GM21717 (cell line): ENCODE measurements at regions not wholly inside any gene's neighbourhood (a gene's known extent, or its start where the extent isn't known, plus 50 kb on each side); places are given as distances from the start of the nearest gene placed in this dataset.

ENCODE experiments used
- ATAC-seq: cut with Tn5 transposase; IDR thresholded peaks from one replicate; pipeline ENCODE4 v1.9.1; 2021; ENCODE audit warnings: mild to moderate bottlenecking, moderate library complexity; ENCODE audit not compliant: unreplicated experiment

DNA sequence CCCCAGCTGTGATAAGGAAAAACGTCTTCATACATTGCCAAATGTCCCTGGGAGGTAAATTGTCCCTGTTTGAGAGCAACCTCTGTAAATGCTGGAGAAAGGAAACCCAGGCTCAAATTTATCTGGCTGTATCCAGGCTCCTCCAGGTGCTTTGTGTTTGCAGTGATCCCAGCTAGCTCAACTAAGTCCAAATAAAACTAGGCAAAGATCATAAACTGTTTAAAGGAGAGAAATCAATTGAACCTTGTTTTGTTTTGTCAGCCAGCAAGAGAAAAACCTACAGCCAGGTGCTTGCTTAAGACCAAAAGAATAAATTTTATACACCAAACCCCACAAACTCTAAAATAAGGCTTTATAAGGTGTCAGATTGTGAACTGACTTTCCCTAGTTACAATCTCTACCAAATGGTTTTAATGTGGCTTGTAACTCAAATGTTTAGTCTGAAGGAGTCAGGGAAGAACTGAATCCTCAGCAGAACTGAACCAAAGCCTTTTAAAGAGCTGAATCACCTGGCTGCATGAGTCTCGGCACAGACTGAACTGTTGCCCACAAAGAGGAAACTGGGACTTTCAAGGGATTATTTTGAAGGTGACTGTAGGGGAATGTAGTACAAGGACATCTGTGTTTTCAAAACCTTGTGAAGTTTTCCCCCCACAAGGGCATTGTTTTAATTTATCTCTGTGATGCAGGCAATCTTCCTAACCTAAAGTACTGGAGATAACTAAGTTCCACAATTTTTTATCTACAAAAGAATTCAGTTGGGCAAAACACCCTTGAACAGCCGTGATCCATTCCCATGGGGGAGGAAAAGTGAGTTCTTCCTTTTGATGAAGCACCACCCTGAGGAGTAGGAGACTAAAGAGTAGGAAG lies 201.7 kb upstream of the TARS1 start:
- peak; percentile 40 for ATAC-seq

DNA sequence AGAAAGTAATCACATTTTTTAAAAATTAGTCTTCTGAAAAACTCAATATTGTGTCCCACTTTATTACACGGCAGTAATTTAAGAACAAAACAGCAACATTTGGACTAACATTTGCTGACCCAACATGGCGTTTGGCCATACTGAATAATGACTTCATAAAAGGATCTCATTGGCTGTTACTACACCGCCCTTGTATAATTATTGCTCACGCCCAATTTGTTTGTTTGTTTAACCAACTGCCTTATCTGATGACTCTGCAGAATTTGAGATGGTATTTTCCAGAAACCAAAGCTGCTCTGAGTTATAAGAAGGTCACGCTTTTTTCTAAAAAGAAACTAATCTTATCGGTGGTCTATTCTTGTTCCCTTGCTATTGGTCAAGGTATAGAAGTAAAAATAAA lies 200.2 kb upstream of the TARS1 start:
- no peak for ATAC-seq

DNA sequence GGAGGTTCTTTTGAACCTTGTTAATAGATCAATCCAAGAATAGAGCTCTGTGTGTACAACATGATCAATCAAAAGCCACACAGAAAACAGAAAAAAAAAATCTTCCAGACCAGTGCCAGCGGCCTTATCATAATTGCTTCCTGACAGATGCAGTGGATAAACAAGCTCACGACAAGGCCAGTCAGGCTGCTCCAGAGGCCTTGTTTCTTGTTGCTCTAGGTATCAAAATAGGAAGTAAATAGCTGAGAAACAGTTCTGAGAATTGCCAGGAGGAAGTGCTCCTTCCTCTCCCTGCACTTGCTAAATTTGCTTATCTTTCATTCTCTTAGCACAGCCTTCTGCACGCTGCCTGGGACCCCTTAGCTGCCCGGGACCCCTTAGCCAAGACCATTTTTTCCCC lies 199.0 kb upstream of the TARS1 start:
- no peak for ATAC-seq

DNA sequence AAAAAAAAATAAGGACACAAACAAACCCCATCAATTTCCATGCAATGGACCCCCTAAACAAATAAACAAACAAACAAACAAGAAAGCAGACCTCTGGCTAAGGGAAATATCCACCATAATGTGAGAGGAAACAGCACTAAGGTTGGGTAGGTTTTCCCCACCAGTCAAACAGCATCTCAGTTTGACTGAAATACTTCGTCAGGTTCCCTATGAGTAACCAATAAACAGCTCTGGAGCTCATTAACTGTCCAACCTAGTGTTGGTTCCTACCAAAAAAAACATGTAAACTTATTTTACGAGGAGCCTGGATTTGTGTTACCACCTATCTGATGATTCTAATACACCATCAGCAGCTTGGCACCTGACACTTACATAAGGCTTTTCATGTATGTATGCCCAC lies 198.5 kb upstream of the TARS1 start:
- no peak for ATAC-seq

DNA sequence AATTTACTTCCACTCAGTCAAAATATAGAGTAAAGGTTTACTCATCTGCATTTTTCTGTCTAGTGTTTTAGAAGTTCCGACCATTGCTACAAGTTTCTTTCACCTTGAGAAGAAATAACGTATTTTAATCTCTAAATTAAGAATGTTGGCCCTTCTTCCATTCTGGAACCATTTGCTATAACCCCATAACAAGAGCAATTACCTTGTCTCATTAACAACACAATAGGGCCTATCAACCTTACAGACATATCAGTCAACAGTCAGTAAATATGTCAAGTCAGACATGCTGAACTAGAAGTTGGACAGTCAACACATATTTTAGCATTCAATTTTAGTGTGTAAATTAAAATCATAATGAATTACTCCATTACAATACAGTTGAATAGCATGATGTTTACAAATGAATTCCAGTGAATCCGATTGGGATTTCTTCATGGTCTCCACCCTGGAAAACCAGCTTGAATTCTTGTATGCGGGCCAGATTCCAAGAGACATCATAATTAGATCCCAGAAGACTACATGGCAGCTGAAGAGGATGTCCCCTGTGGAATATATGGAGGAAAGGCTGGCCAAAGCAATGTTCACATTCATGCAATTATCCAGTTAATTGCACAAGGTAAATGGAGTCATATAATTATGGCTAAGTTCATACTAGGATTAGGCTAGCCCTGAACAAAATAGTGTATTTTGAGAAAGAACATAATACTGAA lies 196.2 kb upstream of the TARS1 start:
- no peak for ATAC-seq

DNA sequence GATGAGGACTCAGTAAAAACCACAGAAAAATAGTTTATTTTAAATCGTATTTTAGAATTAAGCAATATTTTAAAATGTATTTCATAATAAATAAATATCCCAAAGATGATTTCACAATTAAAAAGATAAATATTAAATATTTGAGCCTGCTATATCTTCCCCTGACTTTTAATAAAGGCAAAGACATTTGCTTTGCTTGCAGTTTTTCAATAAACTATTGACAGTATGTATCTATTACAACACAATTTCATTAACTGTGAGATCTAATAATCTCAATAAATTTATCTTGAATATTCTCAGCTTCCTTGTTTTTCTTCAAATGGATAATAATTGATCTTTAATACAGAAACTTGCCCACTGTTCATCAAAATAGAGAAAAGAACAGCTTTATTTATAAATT lies 186.2 kb upstream of the TARS1 start:
- ATAC-seq = no peak

DNA sequence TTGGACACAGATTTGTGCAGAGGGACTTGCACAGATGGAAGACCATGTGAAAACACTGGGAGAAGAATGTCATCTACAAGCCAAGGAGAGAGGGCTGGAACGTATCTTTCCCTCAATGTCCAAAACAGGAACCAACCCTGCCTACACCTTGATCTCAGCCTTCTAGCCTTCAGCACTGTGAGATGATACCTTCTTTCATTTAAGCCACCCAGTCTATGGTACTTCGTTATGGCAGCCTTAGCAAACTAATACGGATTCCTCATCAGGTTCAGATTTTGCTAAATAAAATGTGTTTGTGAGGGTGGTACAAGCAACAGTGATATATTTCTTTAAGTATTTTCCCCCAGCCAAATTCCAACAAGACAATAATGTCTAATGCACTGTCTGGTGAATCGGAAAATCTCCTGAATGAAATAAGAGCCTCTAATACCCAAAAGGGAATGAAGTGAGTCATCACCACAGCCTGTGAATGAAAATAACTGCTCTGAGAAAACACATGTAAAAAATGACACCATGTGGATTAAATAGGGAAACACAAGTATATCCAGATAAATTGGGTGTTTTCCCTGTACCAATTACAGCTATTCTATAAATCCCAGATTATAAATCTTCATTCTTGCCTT lies 182.8 kb upstream of the TARS1 start:
- no peak for ATAC-seq

DNA sequence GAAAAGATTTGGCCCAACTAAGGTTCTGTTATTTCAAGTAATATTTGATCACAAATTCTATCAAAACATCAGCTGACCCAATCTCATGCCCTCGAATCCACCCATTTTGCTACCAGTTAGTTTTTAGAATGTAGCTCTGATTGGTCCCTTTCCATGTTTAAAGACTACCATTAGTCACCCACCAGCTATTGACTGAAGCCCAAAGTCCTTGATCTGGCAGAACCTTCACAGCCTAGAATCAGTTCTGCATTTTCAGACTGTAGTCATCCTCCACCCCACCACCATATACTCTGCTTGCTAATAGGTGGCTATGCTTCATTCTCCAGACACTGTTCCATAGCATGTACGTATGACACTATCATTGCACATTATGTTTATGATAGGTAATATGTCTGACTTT lies 182.2 kb upstream of the TARS1 start:
- ATAC-seq = no peak

DNA sequence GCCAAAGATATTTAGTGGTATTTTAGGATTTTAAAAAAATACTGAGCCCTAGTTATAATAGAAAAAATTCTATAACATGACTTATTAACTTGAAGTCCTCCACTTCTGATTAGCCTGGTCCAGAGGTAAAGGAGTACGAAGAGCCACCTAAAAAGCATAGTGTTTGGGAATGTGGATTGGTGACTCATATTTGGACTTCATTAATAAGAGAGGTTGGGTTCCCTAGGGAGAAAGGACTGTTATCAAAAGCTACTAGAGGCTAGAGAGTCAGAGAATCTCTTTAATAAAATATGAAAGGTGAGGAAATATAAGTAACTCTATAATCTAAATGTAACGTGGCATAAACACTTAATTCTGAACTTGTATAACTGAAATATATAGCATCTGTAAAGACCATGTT lies 180.7 kb upstream of the TARS1 start:
- no peak for ATAC-seq

DNA sequence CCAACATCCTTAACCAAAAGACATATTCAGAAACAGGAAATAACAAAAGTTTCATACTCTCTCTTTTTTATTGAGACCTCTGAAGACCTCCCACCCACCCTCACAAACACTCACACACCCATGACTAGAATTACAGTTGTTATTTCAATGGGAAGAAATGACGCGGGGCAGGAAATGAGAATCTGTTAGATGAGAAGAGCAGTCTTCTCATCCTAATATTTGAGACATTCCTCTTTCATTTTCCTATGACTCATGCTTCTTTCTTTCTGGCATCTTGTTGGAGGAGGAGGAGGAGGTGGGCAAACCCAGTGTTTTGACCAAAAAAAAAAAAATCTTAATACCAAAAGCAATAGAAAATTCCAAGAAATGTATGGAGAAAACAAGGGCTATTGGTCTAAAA lies 179.5 kb upstream of the TARS1 start:
- ATAC-seq = no peak

DNA sequence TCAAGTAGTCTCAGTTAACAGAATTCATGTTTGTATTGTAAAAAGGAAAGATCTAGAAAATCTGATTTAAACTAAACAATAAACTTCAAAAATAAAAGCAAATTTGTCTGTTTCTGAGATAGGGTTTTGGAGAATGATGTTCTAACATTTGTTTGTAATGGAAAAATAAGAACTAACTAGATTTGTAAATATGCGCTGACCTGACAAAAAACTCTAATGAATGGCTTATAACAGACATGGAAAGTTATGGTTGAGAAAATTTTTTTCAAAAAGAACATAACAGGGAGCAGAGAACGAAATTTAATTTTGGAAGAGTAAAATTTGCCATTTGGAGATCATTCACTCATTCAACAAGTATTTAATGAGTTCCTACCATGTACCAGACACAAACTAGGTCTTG lies 179.0 kb upstream of the TARS1 start:
- ATAC-seq = no peak

DNA sequence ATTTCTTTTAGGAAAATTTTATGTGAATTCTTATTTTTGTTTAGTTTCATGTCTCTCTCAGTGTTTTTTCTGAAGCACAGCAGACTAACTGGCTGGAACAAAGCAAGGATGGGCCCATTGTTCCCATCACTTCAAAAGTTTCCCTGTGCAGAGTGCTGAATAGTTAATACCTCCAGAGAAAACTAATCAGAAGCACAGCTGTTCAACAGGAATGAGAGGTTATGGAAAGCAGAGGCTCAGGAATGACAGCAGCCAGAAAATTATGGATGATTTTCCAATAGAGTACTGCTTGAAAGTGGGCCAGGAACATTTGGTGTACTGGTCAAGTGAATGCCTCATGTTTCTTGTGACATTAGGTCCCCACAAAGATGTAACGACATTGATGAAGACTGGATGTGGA lies 173.0 kb upstream of the TARS1 start:
- no peak for ATAC-seq

DNA sequence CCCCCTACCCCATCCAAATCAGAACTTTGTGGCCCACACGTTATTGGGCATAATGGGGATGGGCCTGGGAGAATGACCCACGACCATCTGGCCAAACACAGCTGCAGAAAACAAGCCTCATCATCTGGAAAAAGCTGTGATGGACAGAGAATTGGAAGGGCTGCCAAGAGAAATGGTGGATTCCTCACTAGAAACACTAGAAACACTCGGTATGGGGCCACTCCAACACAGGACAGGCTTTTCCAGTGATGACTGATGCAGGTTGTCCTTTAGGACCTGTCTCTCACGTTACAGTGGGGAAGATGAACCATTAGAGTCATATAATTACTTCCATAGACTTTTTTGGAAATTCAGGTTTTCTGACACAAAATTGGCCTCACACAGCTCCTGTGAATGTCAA lies 172.4 kb upstream of the TARS1 start:
- ATAC-seq = no peak

DNA sequence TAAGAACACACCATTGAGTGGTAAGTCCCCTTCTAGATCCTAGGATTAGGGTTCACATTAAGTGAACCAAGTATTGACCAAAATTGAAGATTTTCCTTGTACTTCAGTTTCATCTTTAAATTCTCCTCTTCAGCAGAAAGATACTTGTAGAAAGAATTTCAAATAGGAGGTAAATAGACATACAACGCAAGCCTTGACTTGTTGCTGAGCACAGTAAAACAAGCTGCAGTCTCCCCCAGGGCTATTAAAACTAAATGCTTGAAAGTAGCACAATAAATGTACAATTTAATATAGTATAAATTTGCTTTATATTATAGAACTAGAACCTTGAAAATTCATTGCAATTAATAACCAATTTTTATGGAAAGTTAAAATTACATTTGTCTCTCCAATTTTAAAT lies 170.1 kb upstream of the TARS1 start:
- no peak for ATAC-seq

DNA sequence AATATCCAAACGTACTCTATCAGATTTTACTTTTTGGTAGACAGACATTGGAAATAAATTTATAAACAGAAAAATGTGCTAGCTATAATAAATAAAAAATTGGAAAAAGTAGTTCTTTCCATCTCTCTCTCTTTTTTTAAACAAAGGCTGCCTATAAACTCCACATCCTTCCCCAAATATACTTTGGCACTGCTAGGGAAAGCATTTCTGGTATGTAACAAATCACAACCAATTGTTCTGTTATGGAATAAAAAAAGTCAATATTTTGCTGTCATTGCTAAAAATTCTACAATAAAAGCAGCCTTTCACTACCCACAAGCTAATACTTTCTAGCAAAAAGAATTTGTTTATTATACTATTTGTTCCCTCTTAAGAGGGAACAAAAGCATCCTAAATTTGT lies 169.2 kb upstream of the TARS1 start:
- no peak for ATAC-seq

DNA sequence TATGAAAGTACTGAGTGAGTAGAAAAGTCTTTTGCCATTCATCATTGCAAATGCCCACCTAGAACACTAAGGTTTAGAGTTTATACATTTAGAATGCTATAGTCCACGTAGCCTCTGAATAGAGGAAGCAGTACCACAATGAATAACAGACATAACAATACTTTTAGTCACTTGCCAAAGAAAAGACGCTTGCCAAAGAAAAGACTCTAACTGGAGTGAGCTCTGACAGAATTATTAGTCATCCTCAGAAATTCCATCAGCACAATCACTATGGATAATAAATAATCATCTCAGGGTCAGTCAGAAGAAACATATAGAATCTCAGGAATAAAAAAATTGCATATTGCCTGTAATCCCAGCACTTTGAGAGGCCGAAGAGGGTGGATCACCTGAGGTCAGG lies 168.5 kb upstream of the TARS1 start:
- no peak for ATAC-seq

DNA sequence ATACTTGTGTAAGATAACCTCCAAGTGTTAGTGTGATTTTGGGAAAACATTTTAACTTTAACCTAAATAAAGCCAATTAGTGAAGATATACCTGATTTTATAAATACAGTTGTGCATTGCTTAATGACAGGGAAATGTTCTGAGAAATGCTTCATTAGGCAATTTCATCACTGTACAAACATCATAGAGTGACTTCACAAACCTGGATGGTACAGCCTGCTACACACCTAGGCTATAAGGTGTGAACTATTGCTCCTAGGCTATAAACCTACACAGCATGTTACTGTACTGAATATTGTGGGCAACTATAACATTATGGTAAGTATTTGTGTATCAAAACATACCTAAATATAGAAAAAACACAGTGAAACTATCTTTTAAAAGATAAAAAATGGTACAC lies 166.8 kb upstream of the TARS1 start:
- no peak for ATAC-seq

DNA sequence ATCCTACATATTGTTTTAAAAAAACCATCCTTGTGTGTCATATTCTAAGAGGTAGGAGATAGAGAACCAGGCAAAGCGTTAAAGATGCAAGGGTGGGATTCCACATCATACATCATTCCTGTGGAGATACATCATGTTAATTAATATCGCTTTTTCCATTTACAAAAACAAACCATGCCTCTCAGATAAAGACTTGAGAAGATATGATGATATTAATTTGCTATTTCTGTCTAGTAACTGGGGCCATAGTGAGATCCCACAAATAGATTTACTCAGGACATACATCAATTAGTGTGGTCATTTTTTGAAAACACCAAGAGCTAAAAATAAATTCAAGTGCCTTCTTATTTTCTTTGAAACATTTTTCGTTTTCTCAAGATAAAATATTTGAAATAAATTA lies 165.4 kb upstream of the TARS1 start:
- no peak for ATAC-seq

DNA sequence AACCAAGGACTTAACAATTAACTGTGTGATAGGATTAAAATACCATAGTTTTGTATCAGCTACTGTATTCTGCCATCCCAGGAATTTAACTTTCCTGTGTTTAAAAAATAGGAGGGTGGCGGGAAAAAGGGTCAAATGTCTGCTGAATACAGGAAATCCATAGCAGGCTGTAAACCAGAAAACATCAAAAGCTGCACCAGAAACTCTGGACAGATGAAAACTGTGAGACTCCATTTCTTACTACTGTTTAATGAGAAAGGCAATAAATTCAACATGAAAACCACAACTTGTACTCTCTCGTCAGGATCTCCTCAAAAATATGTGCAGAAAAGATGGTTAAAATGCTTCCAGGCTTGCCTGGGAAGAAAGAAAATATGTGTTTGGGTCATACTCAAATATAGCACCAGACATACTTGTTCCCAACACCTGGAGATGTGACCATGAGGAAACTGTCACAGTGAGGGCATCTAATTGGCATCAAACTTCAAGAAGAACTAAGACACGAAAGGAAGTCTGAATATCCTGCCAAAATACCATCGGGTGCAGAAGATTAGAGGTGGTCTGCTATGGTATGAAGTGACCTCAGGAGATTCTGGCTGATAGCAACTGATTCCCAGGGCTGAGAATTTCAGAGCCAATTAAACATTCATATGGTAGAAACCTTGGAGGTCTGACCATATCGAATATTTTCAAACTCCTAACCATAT lies 164.7 kb upstream of the TARS1 start:
- ATAC-seq = no peak

DNA sequence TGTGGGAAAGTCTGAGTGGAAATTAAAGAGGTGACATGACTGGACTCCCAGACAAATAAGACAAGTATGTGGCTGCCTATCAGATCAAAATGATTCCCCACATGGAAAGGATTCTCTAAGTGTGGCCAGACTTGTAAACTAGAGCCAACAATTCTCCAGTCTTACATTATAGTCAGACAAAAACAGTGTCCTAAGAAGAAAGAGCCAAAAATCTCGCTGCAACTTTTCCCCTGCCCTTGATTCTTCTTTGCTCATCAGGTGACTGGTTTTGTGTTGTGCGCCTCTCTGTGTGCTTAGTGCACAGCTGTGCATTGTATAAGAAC lies 164.2 kb upstream of the TARS1 start:
- no peak for ATAC-seq

DNA sequence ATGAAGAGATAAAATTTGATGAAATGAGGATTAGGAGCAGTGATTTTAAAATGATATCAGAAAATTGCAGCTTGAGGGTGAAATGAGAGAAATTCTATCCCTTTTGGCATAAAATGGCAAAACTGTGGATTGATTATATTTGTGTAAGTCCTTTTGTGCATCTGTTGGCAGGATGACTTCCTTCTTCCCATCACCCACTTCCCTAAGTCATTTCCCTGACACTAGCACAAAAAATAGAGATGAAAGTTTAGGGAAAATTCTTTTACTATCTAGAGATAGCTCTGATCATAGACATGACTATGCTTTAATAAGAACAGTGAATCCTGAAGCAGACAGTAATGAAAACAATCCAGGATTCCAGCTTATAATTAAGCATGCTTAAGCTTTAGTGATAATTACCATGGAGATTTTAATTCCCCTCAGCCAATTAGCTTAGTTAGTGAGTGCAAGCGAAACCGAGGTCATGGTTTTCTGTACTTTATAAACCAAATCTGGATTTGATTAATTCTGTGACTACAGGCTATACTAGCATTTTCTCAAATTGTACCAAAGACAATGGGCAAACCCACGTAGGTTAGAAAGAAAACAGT lies 163.6 kb upstream of the TARS1 start:
- ATAC-seq = no peak
